ENCODE measurements at regions not wholly inside any gene's neighbourhood (a gene's known extent, or its start where the extent isn't known, plus 50 kb on each side); places are given as distances from the start of the nearest gene placed in this dataset.
"Not testable (repeated sequence)": the region's sequence is repeated elsewhere in the genome, so short reads cannot be mapped to it uniquely, and the experiment has no call there.

- DNase-seq (ENCODE audit: low spot score) (no peak), FAIRE-seq (no peak)
These were observed 226.4 kb upstream of the ZNF217 start for GRCh38 chr20:53819973-53820451.

GRCh38 chr20:53818457-53819177, 225.0 kb upstream of the ZNF217 start:
- FAIRE-seq (no peak), DNase-seq (ENCODE audit: low spot score) (no peak)

GRCh38 chr20:53817513-53817912, 223.9 kb upstream of the ZNF217 start:
- not testable (repeated sequence) for DNase-seq (ENCODE audit: low spot score); FAIRE-seq

GRCh38 chr20:53816872-53817398, 223.3 kb upstream of the ZNF217 start:
- FAIRE-seq (no peak), DNase-seq (ENCODE audit: low spot score) (no peak)

- no peak for FAIRE-seq
- no peak for DNase-seq (ENCODE audit: low spot score)
These were observed 221.9 kb upstream of the ZNF217 start for GRCh38 chr20:53815509-53815908.

GRCh38 chr20:53814060-53814459, 220.4 kb upstream of the ZNF217 start:
- FAIRE-seq (no peak), DNase-seq (ENCODE audit: low spot score) (no peak)

- no peak for FAIRE-seq
- DNase-seq (ENCODE audit: low spot score), result no peak
These were observed 220.0 kb upstream of the ZNF217 start for GRCh38 chr20:53813636-53814035.

- FAIRE-seq (no peak), DNase-seq (ENCODE audit: low spot score) (no peak)
These were observed 217.9 kb upstream of the ZNF217 start for GRCh38 chr20:53811577-53811976.

GRCh38 chr20:53810661-53811355, 217.2 kb upstream of the ZNF217 start:
- FAIRE-seq, result no peak
- DNase-seq (ENCODE audit: low spot score), result no peak

GRCh38 chr20:53809728-53810365, 216.2 kb upstream of the ZNF217 start:
- DNase-seq (ENCODE audit: low spot score), result no peak
- FAIRE-seq, result no peak

- no peak for FAIRE-seq
- DNase-seq (ENCODE audit: low spot score), result no peak
These were observed 215.6 kb upstream of the ZNF217 start for GRCh38 chr20:53809217-53809616.

- DNase-seq (ENCODE audit: low spot score) (no peak), FAIRE-seq (no peak)
These were observed 215.1 kb upstream of the ZNF217 start for GRCh38 chr20:53808733-53809132.

GRCh38 chr20:53808302-53808701, 214.7 kb upstream of the ZNF217 start:
- not testable (repeated sequence) for FAIRE-seq; DNase-seq (ENCODE audit: low spot score)

- no peak for FAIRE-seq
- DNase-seq (ENCODE audit: low spot score), result no peak
These were observed 213.2 kb upstream of the ZNF217 start for GRCh38 chr20:53806683-53807401.

GRCh38 chr20:53805895-53806384, 212.3 kb upstream of the ZNF217 start:
- no peak for FAIRE-seq
- DNase-seq (ENCODE audit: low spot score), result peak; percentile 37

GRCh38 chr20:53804920-53805894, 211.6 kb upstream of the ZNF217 start:
- FAIRE-seq (no peak), DNase-seq (ENCODE audit: low spot score) (no peak)

- not testable (repeated sequence) for DNase-seq (ENCODE audit: low spot score)
These were observed 210.7 kb upstream of the ZNF217 start for GRCh38 chr20:53804308-53804707.

GRCh38 chr20:53803492-53804155, 210.0 kb upstream of the ZNF217 start:
- FAIRE-seq (no peak), DNase-seq (ENCODE audit: low spot score) (no peak)

More at GRCh38 chr20:53804308-53804707, 210.7 kb upstream of the ZNF217 start:
- not testable (repeated sequence) for FAIRE-seq

- DNase-seq (ENCODE audit: low spot score) (no peak), FAIRE-seq (no peak)
These were observed 208.2 kb upstream of the ZNF217 start for GRCh38 chr20:53801609-53802370.
